ENCODE measurements at regions not wholly inside any gene's neighbourhood (a gene's known extent, or its start where the extent isn't known, plus 50 kb on each side); places are given as distances from the start of the nearest gene placed in this dataset.
A peak's percentile ranks its signal among the peaks of the same experiment; 100 is the strongest.

DNA sequence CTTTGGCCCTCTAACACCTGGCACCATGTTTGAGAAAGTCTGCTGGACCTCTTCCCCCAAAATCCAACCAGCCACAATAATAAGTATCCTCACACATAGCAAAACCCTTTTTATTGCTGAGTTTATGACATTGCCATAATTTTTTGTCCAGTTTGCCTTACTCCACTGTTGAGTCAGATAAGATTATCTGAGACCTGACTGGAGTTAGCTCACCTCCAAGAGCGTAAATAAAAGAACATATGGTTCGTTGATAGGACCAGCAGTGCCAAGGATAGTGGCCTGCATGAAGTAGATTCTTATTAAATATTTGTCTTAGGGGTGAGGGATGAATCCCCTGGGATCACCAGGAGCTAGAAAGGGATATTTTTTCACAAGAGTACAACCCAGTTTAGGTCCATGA lies 510.6 kb upstream of the MPDZ start:
- no peaks in the 10 kb centered on the region for H3K36me3 ChIP-seq (ENCODE audit: control insufficient read depth in 4 of 4, insufficient read depth in 3 of 4, low read depth in 1 of 4, low read length in 3 of 4)
- TF ChIP-seq, protein P1, sequence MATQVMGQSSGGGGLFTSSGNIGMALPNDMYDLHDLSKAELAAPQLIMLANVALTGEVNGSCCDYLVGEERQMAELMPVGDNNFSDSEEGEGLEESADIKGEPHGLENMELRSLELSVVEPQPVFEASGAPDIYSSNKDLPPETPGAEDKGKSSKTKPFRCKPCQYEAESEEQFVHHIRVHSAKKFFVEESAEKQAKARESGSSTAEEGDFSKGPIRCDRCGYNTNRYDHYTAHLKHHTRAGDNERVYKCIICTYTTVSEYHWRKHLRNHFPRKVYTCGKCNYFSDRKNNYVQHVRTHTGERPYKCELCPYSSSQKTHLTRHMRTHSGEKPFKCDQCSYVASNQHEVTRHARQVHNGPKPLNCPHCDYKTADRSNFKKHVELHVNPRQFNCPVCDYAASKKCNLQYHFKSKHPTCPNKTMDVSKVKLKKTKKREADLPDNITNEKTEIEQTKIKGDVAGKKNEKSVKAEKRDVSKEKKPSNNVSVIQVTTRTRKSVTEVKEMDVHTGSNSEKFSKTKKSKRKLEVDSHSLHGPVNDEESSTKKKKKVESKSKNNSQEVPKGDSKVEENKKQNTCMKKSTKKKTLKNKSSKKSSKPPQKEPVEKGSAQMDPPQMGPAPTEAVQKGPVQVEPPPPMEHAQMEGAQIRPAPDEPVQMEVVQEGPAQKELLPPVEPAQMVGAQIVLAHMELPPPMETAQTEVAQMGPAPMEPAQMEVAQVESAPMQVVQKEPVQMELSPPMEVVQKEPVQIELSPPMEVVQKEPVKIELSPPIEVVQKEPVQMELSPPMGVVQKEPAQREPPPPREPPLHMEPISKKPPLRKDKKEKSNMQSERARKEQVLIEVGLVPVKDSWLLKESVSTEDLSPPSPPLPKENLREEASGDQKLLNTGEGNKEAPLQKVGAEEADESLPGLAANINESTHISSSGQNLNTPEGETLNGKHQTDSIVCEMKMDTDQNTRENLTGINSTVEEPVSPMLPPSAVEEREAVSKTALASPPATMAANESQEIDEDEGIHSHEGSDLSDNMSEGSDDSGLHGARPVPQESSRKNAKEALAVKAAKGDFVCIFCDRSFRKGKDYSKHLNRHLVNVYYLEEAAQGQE (IDR thresholded peaks at IDR 0.05), result no peak
- no peak for TF ChIP-seq NR2F2 (IDR thresholded peaks at IDR 0.05)
- TF ChIP-seq ZBTB33 (IDR thresholded peaks at IDR 0.05), result no peak
- TF ChIP-seq, protein P2, sequence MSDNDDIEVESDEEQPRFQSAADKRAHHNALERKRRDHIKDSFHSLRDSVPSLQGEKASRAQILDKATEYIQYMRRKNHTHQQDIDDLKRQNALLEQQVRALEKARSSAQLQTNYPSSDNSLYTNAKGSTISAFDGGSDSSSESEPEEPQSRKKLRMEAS (IDR thresholded peaks at IDR 0.05), result no peak
- TF ChIP-seq EGR1 (IDR thresholded peaks at IDR 0.05; ENCODE audit: low read depth in 2 of 2), result no peak
- no peak for TF ChIP-seq RAD21 (IDR thresholded peaks at IDR 0.05)
- TF ChIP-seq SP1 (IDR thresholded peaks at IDR 0.05), result no peak
- no peak for TF ChIP-seq YY1 (IDR thresholded peaks at IDR 0.05)
- TF ChIP-seq HNF4A (conservative IDR thresholded peaks at IDR 0.05), result no peak
- TF ChIP-seq, protein P3, sequence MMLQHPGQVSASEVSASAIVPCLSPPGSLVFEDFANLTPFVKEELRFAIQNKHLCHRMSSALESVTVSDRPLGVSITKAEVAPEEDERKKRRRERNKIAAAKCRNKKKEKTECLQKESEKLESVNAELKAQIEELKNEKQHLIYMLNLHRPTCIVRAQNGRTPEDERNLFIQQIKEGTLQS (IDR thresholded peaks at IDR 0.05), result no peak
- no peak overlapping the region for H3K9ac ChIP-seq (ENCODE audit: low read depth in 1 of 2, low read length in 2 of 2)
- no peaks in the 10 kb centered on the region for H3K27me3 ChIP-seq (ENCODE audit: control insufficient read depth in 4 of 4, insufficient read depth in 4 of 4, low read length in 3 of 4)
- H3K27ac ChIP-seq (ENCODE audit: low read depth in 1 of 2, low read length in 2 of 2), result no peak overlapping the region
- DNase-seq (ENCODE audit: low spot score), result no peak
- 71% methylated on average over 2 of the region's 2 CpGs for WGBS
- no peak overlapping the region for H3K4me3 ChIP-seq (ENCODE audit: low read depth in 1 of 3, low read length in 3 of 3)
- H3K9me3 ChIP-seq (ENCODE audit: control insufficient read depth in 4 of 4, low read length in 3 of 4), result no peaks in the 10 kb centered on the region
- H3K4me1 ChIP-seq (ENCODE audit: control insufficient read depth in 4 of 4, insufficient read depth in 4 of 4, low read length in 3 of 4), result peaks cover 0 to 8% (median 0%) of the 10 kb centered on the region in 4 donors

- DNase-seq (ENCODE audit: low spot score), result no peak
These were observed 507.8 kb upstream of the MPDZ start for GRCh38 chr9:13787234-13787833.

More at GRCh38 chr9:13787234-13787833, 507.8 kb upstream of the MPDZ start:
- TF ChIP-seq HNF4A (conservative IDR thresholded peaks at IDR 0.05) (peak in 1 of 2 donors; percentile 37), YY1 (IDR thresholded peaks at IDR 0.05) (peak; percentile 50), FOXA2 (IDR thresholded peaks at IDR 0.05) (no peak), NR2F2 (IDR thresholded peaks at IDR 0.05) (no peak), CTCF (IDR thresholded peaks at IDR 0.05; ENCODE audit: low read depth, low read length, missing input control) (no peak), RXRA (IDR thresholded peaks at IDR 0.05) (peak; percentile 19 to 43), EGR1 (IDR thresholded peaks at IDR 0.05; ENCODE audit: low read depth in 2 of 2) (no peak), RAD21 (IDR thresholded peaks at IDR 0.05) (peak in 1 of 2 donors; percentile 10)
- Histone ChIP-seq H3K4me1 (ENCODE audit: control insufficient read depth in 4 of 4, insufficient read depth in 4 of 4, low read length in 3 of 4) (peaks cover 0 to 8% (median 0%) of the 10 kb centered on the region in 4 donors), H3K9me3 (ENCODE audit: control insufficient read depth in 4 of 4, low read length in 3 of 4) (no peaks in the 10 kb centered on the region), H3K27ac (ENCODE audit: low read depth in 1 of 2, low read length in 2 of 2) (peak overlapping the region; percentile 5 to 11), H3K9ac (ENCODE audit: low read depth in 1 of 2, low read length in 2 of 2) (no peak overlapping the region), H3K36me3 (ENCODE audit: control insufficient read depth in 4 of 4, insufficient read depth in 3 of 4, low read depth in 1 of 4, low read length in 3 of 4) (no peaks in the 10 kb centered on the region), H3K27me3 (ENCODE audit: control insufficient read depth in 4 of 4, insufficient read depth in 4 of 4, low read length in 3 of 4) (no peaks in the 10 kb centered on the region), H3K4me3 (ENCODE audit: low read depth in 1 of 3, low read length in 3 of 3) (no peak overlapping the region)
- 55% methylated on average over 10 of the region's 10 CpGs for WGBS
